Activated naive CD8-positive, alpha-beta T cell (primary cell): ENCODE measurements at regions not wholly inside any gene's neighbourhood (a gene's known extent, or its start where the extent isn't known, plus 50 kb on each side); places are given as distances from the start of the nearest gene placed in this dataset.
"Not testable (repeated sequence)": the region's sequence is repeated elsewhere in the genome, so short reads cannot be mapped to it uniquely, and the experiment has no call there.

ENCODE experiments used
- H3K27ac Mint-ChIP-seq: one replicate; pipeline ENCODE4 v1.8.0; 2021; ENCODE audit warnings: mixed read lengths
- H3K27me3 Mint-ChIP-seq: one replicate; pipeline ENCODE4 v1.8.0; 2021; ENCODE audit warnings: mixed read lengths
- H3K36me3 Mint-ChIP-seq: one replicate; pipeline ENCODE4 v1.8.0; 2021; ENCODE audit warnings: mixed read lengths
- H3K4me1 Mint-ChIP-seq: one replicate; pipeline ENCODE4 v1.8.0; 2021; ENCODE audit warnings: low read depth, mixed read lengths
- H3K4me3 Mint-ChIP-seq: one replicate; pipeline ENCODE4 v1.8.0; 2021; ENCODE audit warnings: mild to moderate bottlenecking, mixed read lengths
- H3K9me3 Mint-ChIP-seq: one replicate; pipeline ENCODE4 v1.8.0; 2021; ENCODE audit warnings: low read depth, mixed read lengths

DNA sequence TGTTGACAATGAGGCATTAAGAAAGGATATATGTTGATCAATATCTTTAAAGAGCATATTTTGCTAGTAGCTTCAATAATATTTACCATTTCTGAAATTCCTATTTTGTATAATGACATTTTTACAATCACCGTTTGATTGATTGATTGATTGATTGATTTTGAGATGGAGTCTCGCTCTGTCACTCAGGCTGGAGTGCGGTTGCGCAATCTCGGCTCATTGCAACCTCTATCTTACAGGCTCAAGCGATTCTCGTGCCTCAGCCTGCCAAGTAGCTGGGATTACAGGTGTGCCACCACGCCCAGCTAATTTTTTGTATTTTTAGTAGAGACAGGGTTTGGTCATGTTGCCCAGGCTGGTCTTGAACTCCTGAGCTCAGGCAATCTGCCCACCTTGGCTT is 150.9 kb upstream of the TEX13D start:
- not testable (repeated sequence) for H3K36me3 Mint-ChIP-seq, H3K4me1 Mint-ChIP-seq, H3K27me3 Mint-ChIP-seq, H3K27ac Mint-ChIP-seq, H3K4me3 Mint-ChIP-seq, H3K9me3 Mint-ChIP-seq

DNA sequence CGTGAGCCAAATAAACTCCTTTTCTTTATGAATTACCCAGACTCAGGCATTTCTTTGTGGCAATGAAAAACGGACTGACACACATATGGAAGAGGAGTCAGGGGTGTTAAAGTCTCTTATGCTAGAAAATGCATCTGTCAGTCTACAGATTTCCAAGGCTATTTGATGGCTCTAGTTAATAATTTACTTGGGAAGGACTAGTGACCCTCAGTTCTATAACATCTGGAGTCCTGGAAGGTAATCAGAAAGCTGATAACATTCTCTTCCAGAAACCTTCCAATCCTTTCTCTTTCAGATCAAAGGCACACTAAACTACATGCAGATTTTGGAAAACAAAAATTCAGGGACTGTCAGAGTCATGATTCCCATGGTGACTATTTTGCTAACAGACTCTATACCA is 142.0 kb upstream of the TEX13D start:
- Mint-ChIP-seq H3K36me3 (no peaks in the 10 kb centered on the region), H3K27ac (no peak overlapping the region), H3K27me3 (no peaks in the 10 kb centered on the region), H3K9me3 (no peaks in the 10 kb centered on the region), H3K4me1 (no peaks in the 10 kb centered on the region), H3K4me3 (no peak overlapping the region)

DNA sequence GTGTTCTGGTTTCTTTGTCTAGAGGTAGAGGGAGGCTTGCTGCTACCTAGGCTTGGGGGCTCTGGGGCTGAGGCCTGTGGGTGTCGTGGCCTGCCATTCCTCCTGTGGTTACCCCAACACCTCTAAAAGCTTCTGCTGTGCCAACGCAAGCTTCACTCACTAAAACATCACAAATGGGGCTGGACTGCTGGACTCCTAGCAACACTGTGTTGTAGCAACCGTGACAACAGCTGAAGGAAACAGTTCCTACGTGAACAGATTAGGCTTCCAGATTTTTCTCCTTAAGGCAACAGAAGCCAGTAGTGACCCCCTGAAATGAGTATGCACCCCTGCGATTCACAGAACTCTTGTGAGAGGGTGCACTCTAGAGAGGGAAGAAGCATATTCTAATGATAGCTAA is 138.3 kb upstream of the TEX13D start:
- no peaks in the 10 kb centered on the region for H3K36me3 Mint-ChIP-seq
- H3K27me3 Mint-ChIP-seq: no peaks in the 10 kb centered on the region
- H3K27ac Mint-ChIP-seq: no peak overlapping the region
- no peak overlapping the region for H3K4me3 Mint-ChIP-seq
- H3K9me3 Mint-ChIP-seq: no peaks in the 10 kb centered on the region
- no peaks in the 10 kb centered on the region for H3K4me1 Mint-ChIP-seq

DNA sequence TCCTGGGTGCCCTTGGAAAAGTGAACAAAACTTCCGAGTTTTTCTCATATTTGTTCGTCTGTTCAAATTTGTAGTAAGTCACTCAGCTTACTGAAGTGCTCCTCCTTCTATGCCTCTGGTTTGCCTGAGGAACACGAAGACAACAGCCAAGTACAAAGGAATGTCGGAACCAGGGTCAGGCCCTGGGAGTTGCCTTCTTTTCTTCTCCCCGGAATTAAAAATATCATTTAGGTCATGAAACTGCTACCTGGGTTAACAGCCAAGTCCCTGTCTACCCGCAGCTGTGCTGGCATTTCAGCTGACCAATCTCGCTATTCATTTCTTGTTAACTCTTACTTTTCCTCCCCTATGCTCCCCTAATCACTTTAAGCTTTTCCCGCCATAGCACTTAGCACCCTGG is 137.6 kb upstream of the TEX13D start:
- Mint-ChIP-seq H3K4me3 (no peak overlapping the region), H3K27ac (no peak overlapping the region), H3K4me1 (no peaks in the 10 kb centered on the region), H3K36me3 (no peaks in the 10 kb centered on the region), H3K9me3 (no peaks in the 10 kb centered on the region), H3K27me3 (no peaks in the 10 kb centered on the region)

DNA sequence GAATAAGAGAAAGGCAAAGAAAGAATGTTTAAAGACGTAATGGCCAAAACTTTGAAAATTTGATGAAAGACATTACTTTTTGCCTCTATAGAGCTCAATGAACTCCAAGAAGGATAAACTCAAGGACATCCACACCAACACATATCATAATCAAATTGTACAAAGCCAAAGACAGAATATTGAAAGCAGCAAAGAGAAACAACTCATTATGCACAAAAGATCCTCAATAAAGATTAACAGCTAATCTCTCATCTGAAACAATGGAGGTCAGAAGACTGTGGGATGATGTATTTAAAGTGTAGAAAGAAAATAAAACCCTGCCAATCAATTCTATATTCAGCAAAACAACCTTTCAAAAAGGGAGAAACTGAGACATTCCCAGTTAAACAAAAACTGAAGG is 129.1 kb upstream of the TEX13D start:
- no peaks in the 10 kb centered on the region for H3K4me1 Mint-ChIP-seq
- no peaks in the 10 kb centered on the region for H3K36me3 Mint-ChIP-seq

DNA sequence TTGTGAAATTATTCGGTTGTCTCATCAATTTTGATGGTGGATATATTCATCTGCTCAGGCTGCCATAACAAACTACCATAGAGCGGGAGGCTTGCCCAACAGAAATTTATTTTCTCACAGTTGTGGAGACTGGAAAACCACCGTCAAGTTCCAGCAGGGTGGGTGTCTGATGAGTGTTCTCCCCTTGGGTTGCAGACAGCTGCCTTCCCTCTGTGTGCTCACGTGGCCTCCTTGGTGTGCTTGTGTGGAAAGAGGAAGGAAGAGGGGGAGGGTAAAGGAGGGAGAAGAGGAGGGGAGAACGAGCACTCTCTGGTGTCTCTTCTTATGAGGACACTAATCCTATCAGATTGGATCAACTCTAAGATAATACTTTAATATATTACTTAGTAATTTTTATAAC is 123.8 kb upstream of the TEX13D start:
- H3K27ac Mint-ChIP-seq: no peak overlapping the region
- no peaks in the 10 kb centered on the region for H3K36me3 Mint-ChIP-seq

More for the DNA sequence above, 129.1 kb upstream of the TEX13D start:
- H3K27ac Mint-ChIP-seq: no peak overlapping the region
- H3K4me3 Mint-ChIP-seq: no peak overlapping the region
- H3K27me3 Mint-ChIP-seq: no peaks in the 10 kb centered on the region
- H3K9me3 Mint-ChIP-seq: peaks cover 6% of the 10 kb centered on the region

DNA sequence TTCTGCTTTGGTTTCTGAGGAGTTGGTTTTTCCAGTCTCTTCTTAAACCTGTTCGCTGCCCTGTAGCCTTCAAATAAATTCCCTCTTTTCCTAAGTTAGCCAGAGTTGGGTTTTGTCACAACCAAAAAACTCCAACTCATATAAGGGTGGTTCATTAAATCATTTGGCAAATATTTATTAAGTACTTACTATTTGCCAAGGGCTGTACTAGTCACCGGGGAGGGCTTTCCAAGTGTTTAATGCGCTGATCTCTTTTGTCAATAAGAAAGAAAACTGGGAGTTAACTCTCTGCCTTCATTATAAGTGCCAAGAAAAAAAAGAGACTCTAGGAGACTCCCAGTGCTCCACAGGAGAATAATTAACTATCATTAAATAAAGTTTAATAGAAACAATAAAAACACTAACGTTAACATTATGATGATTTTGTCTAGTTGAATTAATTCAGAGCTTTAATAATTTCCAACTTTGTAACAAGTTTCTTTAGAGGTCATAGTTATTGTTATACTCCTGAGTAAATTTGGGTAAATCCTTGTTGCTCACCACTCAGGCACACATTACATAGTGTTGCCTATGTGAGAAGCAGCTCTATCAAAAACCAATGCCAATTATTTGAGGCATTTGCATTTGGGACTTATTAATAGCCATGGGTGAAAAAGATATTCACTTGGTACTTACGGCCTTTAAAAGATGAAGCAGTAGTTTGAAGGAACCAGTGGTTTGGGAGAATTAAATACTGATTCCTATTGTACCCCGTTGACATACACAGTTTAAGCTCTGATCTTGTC is 122.5 kb upstream of the TEX13D start:
- Mint-ChIP-seq H3K27me3 (no peaks in the 10 kb centered on the region), H3K4me3 (no peak overlapping the region), H3K36me3 (no peaks in the 10 kb centered on the region), H3K4me1 (peaks cover 26% of the 10 kb centered on the region), H3K27ac (no peak overlapping the region), H3K9me3 (no peaks in the 10 kb centered on the region)

More for the DNA sequence above, 123.8 kb upstream of the TEX13D start:
- peaks cover 18% of the 10 kb centered on the region for H3K4me1 Mint-ChIP-seq
- H3K9me3 Mint-ChIP-seq: no peaks in the 10 kb centered on the region
- no peaks in the 10 kb centered on the region for H3K27me3 Mint-ChIP-seq
- H3K4me3 Mint-ChIP-seq: no peak overlapping the region

DNA sequence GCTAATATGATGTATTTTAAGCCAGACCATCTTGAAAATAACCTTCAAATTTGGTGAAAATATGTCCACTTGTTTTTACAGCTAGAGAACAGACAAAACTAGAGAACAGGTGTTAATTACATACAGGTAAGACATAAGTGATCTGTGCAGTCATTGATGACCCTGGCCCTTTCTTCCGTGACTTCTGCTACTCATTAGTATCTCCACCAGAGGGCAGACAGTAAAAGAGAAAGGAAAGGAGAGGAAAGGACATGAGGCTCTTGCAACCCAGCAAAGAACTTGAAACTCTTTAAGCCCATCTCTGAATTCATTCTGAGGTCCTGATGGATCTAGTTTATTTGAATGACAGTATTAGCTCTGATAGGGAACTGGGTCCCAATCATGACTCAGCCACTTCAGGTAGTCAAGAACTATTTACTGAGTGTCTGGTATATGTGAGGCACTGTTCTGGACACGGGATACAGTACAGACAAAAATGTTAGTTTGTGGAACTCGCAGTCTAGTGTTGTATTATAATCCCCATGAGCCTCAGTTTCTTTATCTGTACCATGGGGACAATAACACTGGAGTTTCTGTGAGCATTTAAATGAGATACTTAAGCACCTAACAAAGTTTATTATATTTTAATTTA is 121.0 kb upstream of the TEX13D start:
- peaks cover 40% of the 10 kb centered on the region for H3K4me1 Mint-ChIP-seq
- peak overlapping the region; percentile 50 for H3K27ac Mint-ChIP-seq
- no peak overlapping the region for H3K4me3 Mint-ChIP-seq
- no peaks in the 10 kb centered on the region for H3K27me3 Mint-ChIP-seq
- H3K36me3 Mint-ChIP-seq: no peaks in the 10 kb centered on the region
- H3K9me3 Mint-ChIP-seq: no peaks in the 10 kb centered on the region

DNA sequence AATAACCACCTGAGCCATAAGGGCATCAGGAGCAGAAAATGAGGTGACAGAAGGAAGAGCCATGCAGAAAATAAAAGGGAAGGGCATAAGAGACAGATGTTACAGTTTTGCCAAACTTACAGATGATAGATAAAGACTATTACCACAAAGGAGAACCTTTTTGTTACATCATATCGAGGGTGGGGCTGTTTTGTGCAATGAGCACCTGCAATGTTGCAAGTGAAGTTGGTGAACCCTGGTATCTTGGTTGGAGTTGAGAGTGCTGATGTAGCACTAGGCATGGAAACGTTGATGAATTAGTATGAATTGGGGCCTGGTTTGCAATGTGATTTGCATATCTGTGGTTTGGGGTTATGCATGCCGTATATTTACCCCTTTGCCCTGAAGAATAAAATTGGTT is 119.8 kb upstream of the TEX13D start:
- peak overlapping the region; percentile 1 for H3K4me3 Mint-ChIP-seq

DNA sequence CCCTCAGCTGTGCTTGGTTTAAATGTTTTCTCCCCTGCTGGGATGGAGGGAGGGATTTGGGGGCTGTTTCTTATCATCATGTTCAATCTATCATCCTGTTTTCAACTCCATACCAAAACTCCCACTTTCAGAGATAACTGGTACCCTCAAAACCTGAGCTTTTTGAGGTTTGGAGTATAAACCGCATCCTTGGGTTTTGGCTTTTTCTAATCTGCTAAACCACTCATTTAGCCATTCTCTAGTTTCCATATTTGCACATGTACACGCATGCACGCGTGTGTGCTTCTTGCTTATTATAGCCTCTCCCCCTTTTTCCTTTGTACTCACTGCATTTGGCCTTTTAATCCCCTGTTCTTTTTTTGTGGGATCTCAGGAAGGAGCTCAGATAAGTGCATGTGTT is 116.7 kb upstream of the TEX13D start:
- peak overlapping the region; percentile 93 for H3K27ac Mint-ChIP-seq
- H3K4me3 Mint-ChIP-seq: peak overlapping the region; percentile 46
- no peaks in the 10 kb centered on the region for H3K27me3 Mint-ChIP-seq
- peaks cover 72% of the 10 kb centered on the region for H3K4me1 Mint-ChIP-seq
- H3K36me3 Mint-ChIP-seq: no peaks in the 10 kb centered on the region
- no peaks in the 10 kb centered on the region for H3K9me3 Mint-ChIP-seq

More for the DNA sequence above, 119.8 kb upstream of the TEX13D start:
- Mint-ChIP-seq H3K27me3 (no peaks in the 10 kb centered on the region), H3K36me3 (no peaks in the 10 kb centered on the region), H3K4me1 (peaks cover 51% of the 10 kb centered on the region), H3K9me3 (no peaks in the 10 kb centered on the region), H3K27ac (peak overlapping the region; percentile 81)

DNA sequence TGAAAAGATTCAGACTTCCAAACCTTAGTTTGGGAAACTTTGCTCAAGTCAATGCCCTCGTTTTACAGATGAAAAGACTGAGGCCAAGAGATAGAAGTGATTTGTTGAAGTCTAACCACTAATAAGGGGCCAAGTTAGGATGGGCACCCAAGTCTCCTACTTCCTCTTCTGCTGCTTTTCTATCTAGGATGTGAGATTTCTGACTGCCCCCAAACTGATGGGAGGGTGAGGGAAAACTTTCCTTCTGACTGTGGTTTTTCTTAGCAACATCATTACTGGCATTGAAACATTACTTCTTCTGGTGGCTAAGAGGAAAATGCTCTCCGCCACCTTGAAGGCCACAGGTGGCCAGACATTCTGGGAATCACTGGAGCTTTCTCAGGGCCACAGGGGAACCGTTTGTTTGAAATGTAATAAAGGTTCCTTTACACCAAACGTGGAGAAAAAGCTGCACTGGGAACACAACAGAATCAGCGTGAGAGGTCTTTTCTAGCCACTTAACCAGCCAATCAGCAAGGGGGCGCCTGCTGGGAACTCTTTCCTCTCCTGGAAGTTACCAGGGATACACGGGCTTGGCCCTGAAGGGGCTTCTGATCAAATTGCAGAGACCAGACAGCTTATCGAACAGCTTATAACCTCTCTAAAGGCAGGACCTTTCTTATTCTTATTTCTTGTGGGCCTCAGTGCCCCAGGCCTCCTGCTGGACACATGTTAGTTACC is 115.9 kb upstream of the TEX13D start:
- Mint-ChIP-seq H3K9me3 (no peaks in the 10 kb centered on the region), H3K27me3 (no peaks in the 10 kb centered on the region), H3K36me3 (no peaks in the 10 kb centered on the region), H3K4me3 (peak overlapping the region; percentile 80), H3K27ac (peak overlapping the region; percentile 93), H3K4me1 (peaks cover 73% of the 10 kb centered on the region)

DNA sequence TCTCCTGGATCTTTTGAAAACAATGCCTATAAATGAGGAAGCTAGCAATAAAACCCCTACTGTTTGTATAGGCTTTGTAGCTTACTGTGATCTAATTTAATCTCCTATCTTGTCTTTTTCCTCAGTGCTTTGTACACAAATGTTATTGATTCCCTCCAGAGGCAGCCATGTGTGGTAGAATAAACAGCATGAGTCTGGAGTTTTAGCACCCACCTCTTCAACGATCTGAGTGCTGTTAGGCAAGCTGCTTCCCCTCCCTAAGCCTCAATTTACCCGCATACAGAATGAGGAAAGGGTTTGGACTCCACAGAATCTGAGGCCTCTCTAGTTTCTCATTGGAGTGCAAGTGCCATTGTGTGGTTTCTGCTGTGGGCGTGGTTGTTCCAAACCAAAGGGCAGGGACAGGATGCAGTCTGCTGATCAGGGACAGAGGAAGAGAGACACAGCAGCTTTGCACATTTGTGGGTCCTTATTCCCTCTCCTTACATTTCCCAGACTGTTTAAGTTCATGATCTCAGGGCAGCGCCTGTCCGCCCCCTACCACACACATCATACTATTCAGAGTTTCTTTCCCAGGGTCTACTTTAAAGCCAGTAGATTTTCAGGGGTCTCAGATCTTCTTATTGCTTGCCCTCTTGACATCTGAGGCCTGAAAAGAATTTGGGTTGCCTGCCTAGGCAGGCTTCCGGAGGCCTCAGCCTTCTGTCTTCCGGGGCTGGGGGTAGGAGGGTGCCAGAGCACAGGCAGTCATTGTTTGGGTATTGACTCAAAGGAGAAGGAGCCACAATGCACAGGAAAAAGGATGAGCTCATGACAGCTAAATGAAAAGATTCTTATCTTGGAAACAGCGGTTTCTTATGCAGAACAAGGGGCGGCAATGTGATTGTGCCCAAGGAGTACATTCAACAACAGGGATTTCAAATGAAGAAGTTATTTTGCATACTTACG is 114.9 kb upstream of the TEX13D start:
- H3K4me3 Mint-ChIP-seq: peak overlapping the region; percentile 80
- no peaks in the 10 kb centered on the region for H3K36me3 Mint-ChIP-seq
- peaks cover 72% of the 10 kb centered on the region for H3K4me1 Mint-ChIP-seq
- no peaks in the 10 kb centered on the region for H3K9me3 Mint-ChIP-seq
- H3K27me3 Mint-ChIP-seq: no peaks in the 10 kb centered on the region
- peak overlapping the region; percentile 93 for H3K27ac Mint-ChIP-seq

DNA sequence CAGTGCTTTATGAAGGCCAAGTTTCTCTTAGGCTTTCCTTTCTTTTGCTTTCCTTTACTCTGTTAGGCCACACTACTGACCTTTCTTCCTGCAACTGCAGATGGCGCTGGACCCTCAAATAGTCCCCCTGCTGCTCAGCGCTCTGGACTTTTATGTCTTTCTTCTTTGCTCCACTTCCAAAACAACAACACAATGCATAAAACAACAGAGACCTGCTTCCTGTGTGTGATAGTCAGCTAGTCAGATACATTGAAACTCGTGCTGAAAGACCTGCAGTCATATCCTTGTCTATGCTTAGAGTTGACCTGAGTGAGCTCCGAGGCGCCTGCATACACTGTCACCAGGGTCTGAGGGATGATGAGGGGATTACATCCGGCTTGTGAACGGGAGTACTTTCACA is 108.9 kb upstream of the TEX13D start:
- Mint-ChIP-seq H3K4me1 (peaks cover 46% of the 10 kb centered on the region), H3K27me3 (no peaks in the 10 kb centered on the region), H3K4me3 (no peak overlapping the region), H3K9me3 (no peaks in the 10 kb centered on the region), H3K27ac (peak overlapping the region; percentile 72), H3K36me3 (peaks cover 4% of the 10 kb centered on the region)

DNA sequence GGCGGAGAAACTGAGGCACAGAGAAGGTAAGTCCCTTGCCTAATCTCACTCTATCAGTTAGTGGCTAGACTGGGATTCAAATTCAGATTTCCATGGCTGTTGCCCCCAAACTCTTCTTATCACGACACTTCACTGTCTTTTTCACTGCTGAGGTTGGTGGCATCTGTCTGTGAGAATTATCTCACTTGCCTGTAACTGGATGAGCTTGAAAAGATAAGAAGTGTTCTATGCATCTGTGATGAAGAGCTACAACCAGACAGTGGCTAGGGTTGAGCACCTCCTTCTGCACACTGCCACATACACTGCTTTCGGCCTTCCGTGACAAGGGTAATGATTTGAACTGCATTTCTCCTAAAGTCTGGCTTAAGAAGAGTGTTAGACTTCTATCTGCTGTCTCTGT is 107.9 kb upstream of the TEX13D start:
- no peak overlapping the region for H3K4me3 Mint-ChIP-seq
- H3K9me3 Mint-ChIP-seq: no peaks in the 10 kb centered on the region
- H3K27me3 Mint-ChIP-seq: no peaks in the 10 kb centered on the region
- H3K36me3 Mint-ChIP-seq: peaks cover 4% of the 10 kb centered on the region
- H3K27ac Mint-ChIP-seq: no peak overlapping the region
- peaks cover 36% of the 10 kb centered on the region for H3K4me1 Mint-ChIP-seq
